Small intestine (tissue), 7 donors: ENCODE measurements at regions not wholly inside any gene's neighbourhood (a gene's known extent, or its start where the extent isn't known, plus 50 kb on each side); places are given as distances from the start of the nearest gene placed in this dataset.
"Not testable (repeated sequence)": the region's sequence is repeated elsewhere in the genome, so short reads cannot be mapped to it uniquely, and the experiment has no call there.

Source experiments
- DNase-seq, 2 donors: peaks; one replicate each; pipeline versions ENCODE4 v3.0.0 to v3.0.0-alpha.2; 2013
- FAIRE-seq: peaks from 2 replicates; lab custom pipeline; 2012; peaks lifted over from hg19 to GRCh38; lab: Jason Lieb, UNC
- H3K27ac ChIP-seq, 3 donors: one replicate each; pipeline ENCODE4 v1.5.1; 2013; ENCODE audit warnings: low read length in 2 of 3, mild to moderate bottlenecking in 2 of 3, control low read depth in 1 of 3, inconsistent platforms in 1 of 3, low read depth in 1 of 3, moderate library complexity in 1 of 3
- H3K27me3 ChIP-seq, 3 donors: one replicate each; pipeline ENCODE4 v1.6.1; 2013; ENCODE audit warnings: low read length in 3 of 3, inconsistent platforms in 1 of 3; ENCODE audit not compliant: control insufficient read depth in 3 of 3, insufficient read depth in 3 of 3
- H3K36me3 ChIP-seq, 3 donors: one replicate each; pipeline ENCODE4 v1.6.1; 2013; ENCODE audit warnings: low read length in 3 of 3, inconsistent platforms in 1 of 3, low read depth in 1 of 3, mild to moderate bottlenecking in 1 of 3, moderate library complexity in 1 of 3; ENCODE audit not compliant: control insufficient read depth in 3 of 3, insufficient read depth in 2 of 3
- H3K4me1 ChIP-seq, 3 donors: one replicate each; pipeline ENCODE4 v1.6.1; 2013; ENCODE audit warnings: low read length in 2 of 3, inconsistent platforms in 1 of 3, low read depth in 1 of 3, mild to moderate bottlenecking in 1 of 3, moderate library complexity in 1 of 3; ENCODE audit not compliant: control insufficient read depth in 3 of 3, insufficient read depth in 2 of 3
- H3K4me3 ChIP-seq, 3 donors: one replicate each; pipeline ENCODE4 v1.5.1; 2013; ENCODE audit warnings: low read length in 3 of 3, control low read depth in 1 of 3, inconsistent platforms in 1 of 3, low read depth in 1 of 3, mild to moderate bottlenecking in 1 of 3, moderate library complexity in 1 of 3
- H3K9me3 ChIP-seq, 2 donors: one replicate each; pipeline ENCODE4 v1.6.1; 2013; ENCODE audit warnings: low read depth in 1 of 2, low read length in 1 of 2; ENCODE audit not compliant: control insufficient read depth in 2 of 2, insufficient read depth in 1 of 2
- WGBS, 3 donors: extraction: QIAGEN DNeasy Blood & Tissue Kit; methylation state at CpG; one replicate each; pipeline ENCODE4 v1.1.7; 2013; 5-methylcytosine and 5-hydroxymethylcytosine counted together
- donor health status: healthy with polysubstance abuse.
- donor health status: control.
- donor health status: control.
- donor health status: Bipolar disorder and iron deficiency.
- donor health status: healthy.

GRCh38 chr20:33933469-33933909 lies 60.2 kb upstream of the RALY start:
- no peaks in the 10 kb centered on the region for H3K4me1 ChIP-seq
- FAIRE-seq: no peak
- peak; percentile 36 to 55 for DNase-seq
- no peak overlapping the region for H3K4me3 ChIP-seq
- H3K27me3 ChIP-seq: peaks cover 0 to 3% (median 0%) of the 10 kb centered on the region in 3 donors
- no peaks in the 10 kb centered on the region for H3K9me3 ChIP-seq
- H3K27ac ChIP-seq: no peak overlapping the region
- H3K36me3 ChIP-seq: no peaks in the 10 kb centered on the region
- 66 to 68% (median 67%) methylated on average over 5 of the region's 5 CpGs for WGBS, 3 donors

- Histone ChIP-seq H3K4me3 (no peak overlapping the region), H3K4me1 (no peaks in the 10 kb centered on the region), H3K9me3 (no peaks in the 10 kb centered on the region), H3K36me3 (no peaks in the 10 kb centered on the region), H3K27ac (no peak overlapping the region), H3K27me3 (no peaks in the 10 kb centered on the region)
- FAIRE-seq: no peak
- 46 to 68% (median 56%) methylated on average over 5 of the region's 5 CpGs for WGBS, 3 donors
- DNase-seq: peak in 1 of 2 donors; percentile 18
These were observed 57.1 kb upstream of the RALY start for GRCh38 chr20:33936656-33937055.

- FAIRE-seq, H3K27ac ChIP-seq: not testable (repeated sequence)
These were observed 54.7 kb upstream of the RALY start for GRCh38 chr20:33939031-33939430.

GRCh38 chr20:33940666-33941065 lies 53.0 kb upstream of the RALY start:
- no peaks in the 10 kb centered on the region for H3K36me3 ChIP-seq
- FAIRE-seq: no peak
- no peak overlapping the region for H3K4me3 ChIP-seq
- DNase-seq: no peak
- H3K9me3 ChIP-seq: no peaks in the 10 kb centered on the region
- H3K27ac ChIP-seq: no peak overlapping the region
- 87 to 93% (median 91%) methylated on average over 3 of the region's 3 CpGs for WGBS, 3 donors
- no peaks in the 10 kb centered on the region for H3K4me1 ChIP-seq
- no peaks in the 10 kb centered on the region for H3K27me3 ChIP-seq

More at GRCh38 chr20:33939031-33939430, 54.7 kb upstream of the RALY start:
- H3K4me1 ChIP-seq, H3K27me3 ChIP-seq, H3K36me3 ChIP-seq, H3K9me3 ChIP-seq, H3K4me3 ChIP-seq: not testable (repeated sequence)
- 24 to 58% (median 47%) methylated on average over 5 of the region's 5 CpGs for WGBS, 3 donors
- DNase-seq: peak; percentile 9 to 83
